HG02973 (cell line): ENCODE measurements at regions not wholly inside any gene's neighbourhood (a gene's known extent, or its start where the extent isn't known, plus 50 kb on each side); places are given as distances from the start of the nearest gene placed in this dataset.

Experiments
- ATAC-seq: cut with Tn5 transposase; IDR thresholded peaks from one replicate; pipeline ENCODE4 v1.9.1; 2021; ENCODE audit warnings: moderate library complexity; ENCODE audit not compliant: unreplicated experiment

DNA sequence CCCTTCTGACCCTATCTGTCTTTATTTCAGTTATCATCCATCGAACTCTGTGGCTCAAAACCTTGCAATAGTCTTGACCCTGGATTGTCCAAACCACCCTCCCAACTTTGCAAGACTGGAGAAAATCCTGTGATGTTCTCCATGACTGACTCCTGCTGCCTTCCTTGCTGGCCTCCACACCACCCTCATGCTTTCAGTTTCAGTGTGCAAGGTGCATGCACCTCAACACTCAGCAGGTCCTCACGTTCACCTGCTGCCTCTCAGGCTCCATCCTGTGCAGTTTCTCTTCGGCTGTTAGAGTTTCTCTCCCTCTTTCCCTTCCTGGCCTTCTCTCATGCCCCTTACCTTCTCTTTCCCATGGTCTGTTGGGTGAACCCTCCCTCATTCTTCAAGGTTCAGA is 59.4 kb upstream of the ASIC2 start:
- no peak for ATAC-seq

DNA sequence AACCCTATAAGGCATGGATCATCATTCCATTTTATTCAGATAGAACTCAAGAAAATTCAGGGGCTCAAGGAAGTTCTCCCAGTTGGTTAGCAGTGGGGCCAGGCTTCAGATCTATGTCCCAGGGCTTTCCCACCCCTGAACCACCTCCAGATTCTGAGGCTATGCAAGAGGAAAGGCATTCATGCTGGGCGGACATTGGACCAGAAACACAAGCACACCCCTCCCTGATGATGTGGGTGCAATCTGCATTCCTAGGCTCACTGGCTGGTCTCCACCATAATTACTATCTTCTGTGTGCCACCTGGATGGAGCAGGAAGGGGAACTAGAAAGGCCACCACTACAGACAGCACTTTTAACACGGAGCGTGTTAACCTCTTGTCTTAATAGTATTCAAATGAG is 63.2 kb upstream of the ASIC2 start:
- ATAC-seq: no peak

DNA sequence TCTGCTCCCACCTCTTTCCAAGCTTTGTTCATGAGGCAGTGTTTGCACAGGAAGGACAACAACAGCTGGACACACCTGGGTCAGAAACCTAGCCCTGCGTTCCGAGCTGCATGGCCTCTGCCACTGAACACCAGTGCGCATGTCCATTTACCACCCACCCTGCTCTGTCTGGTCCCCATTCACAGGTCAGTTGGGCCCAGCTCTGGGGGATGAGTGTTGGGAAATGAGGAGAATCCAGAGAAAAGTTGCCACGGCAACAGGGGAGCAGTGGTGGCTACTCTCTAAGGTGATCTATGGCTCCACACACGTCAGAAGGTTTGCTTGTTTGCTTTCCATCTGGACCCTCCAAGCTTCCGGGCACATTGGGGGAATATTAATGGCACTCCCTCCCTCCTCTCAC is 70.4 kb upstream of the ASIC2 start:
- no peak for ATAC-seq

DNA sequence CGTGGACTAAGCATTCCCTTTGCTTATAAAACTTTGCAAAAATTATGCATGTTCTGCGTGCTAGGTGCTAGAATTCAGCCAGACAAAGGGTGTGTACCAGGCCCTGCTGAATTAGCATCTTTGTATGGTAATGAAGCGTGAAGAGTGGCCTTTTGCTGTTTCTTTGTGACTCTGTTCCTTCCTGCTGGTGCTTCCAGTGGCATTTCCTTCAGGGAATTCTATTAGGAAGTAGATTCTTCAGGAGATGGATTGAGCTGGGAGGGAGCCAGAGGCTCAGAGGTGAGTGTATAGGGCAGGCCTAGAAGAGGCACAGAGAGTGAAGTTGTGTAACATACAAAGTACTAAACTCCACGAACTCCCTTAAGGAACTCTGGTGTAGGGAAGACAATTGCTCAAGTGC is 73.9 kb upstream of the ASIC2 start:
- ATAC-seq: no peak

DNA sequence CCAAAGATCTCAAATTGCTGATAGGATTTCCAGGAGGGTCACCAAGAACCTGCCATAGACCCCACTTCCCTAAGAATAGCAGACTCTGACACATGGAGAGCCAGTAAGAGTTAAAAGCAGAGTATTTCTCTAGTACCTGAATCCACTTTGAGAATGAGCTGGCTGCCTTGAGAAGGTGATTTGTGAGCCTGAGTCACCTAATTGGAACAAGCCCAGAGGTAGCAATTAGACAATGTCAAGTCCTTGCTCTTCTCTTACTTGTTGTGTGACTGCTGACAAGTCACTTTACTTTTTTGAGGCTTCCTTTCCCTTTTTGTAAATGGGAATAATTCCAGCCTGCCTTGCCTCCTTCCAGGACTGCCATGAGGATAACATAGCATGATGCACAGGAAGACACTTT is 76.1 kb upstream of the ASIC2 start:
- ATAC-seq: no peak

DNA sequence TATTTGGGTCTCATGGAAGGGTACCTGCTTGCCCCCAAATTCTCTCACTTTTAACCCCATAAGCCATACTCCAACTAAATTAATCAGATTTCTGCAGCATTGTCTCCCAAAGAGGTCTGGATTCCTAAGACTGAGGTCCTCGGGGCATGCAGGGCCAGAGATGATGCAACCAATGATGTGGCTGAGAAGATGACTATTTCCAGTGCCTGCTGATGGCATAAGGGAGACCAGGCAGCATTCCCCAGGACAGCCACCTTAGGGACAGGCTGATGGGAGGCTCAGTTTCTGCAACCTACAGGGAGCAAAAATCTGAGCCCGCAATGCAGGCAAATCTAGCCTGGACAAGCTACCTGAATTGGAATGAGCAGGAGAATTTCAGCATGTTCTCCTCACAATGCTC is 76.8 kb upstream of the ASIC2 start:
- no peak for ATAC-seq

DNA sequence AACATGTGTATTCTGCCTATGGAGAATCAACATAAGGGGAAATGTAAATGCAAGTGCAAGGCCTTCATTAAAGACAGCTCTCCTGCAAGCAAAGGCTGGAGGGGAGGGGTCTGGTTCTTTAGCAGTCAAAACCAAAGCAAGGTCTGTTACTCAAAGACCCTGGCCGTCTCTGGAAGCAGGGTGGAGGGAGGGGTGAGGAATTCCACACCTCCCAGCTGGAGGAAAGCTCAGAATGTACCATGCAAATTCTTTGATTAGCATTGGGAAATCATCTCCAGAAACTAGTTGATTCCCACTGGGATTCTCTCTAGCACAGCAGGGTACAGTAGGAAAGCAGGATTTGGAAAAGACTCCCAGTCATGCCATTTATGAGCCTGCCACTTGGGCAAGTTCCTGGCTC is 77.3 kb upstream of the ASIC2 start:
- ATAC-seq: no peak

DNA sequence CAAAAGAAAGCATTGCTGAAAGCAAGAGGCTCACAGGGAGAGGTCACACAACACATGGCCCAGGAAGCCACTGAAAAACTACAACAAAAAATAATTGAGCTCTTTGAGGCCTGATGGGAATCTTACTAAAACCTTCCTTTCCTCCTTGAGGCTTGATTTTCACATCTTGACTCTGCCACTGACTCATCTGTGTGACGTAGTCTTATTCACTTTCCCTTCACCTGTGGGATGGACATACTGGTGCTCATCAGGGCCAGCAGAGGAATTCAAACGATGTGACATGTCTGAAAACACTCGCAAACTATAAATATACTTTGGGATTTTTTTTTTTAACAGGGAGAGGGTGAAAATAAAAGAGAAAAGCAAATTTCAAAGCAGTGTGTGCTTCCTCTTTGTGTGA is 78.3 kb upstream of the ASIC2 start:
- ATAC-seq: no peak

DNA sequence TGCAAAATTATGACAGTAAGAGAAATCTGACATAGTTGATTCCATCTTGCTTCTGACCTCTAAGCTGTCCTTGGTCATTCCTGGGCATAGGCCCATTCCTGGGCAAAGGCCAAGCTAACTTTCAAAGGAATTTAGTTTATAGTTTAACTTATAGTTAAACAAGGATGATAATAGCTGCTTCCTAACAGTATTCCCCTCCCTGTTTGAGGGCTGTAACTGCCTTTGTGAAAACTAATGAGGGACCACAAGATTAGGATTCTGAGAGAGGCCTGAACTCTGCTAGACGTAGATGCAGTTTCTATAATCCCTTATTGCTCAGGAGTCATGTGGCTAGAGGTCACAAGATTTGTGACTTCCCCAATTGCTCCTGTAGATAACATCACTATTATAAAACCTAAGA is 80.2 kb upstream of the ASIC2 start:
- no peak for ATAC-seq

DNA sequence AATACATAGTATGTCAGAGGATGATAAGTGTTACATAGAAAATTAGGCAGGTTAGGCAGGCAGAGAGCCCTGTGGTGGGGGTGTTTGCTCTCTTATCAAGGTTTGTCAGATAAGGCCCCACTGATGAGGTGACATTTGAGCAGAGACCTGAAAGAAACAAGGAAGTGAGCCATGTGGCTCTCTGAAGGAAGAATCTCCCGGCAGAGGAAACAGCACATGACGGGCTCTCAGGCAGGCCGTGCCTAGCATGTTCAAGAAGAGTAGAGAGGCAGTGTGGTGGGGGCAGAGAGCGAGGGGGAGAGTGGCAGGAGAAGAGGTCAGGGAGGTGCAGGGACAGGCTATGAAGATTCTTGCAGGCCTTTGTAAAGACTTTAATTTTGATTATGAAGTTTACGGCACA is 82.0 kb upstream of the ASIC2 start:
- no peak for ATAC-seq

DNA sequence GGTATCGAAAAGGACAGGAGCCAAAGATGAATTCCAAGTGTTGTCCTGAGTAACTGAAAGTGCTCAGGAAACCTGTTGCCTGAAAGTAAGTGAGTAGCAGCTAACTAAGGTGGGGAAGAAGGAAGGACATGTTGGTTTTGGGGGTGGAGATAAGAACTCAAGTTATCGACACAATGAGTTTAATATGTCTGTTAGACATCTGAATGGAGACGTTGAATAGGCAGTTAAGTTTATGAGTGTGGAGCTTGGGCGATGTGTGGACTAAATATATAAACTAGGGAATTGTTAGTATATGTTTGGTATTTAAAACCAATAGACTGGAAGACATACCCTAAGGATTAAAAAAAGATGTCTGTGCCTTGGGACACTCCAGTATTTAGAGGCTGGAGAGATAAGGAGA is 82.7 kb upstream of the ASIC2 start:
- ATAC-seq: no peak

DNA sequence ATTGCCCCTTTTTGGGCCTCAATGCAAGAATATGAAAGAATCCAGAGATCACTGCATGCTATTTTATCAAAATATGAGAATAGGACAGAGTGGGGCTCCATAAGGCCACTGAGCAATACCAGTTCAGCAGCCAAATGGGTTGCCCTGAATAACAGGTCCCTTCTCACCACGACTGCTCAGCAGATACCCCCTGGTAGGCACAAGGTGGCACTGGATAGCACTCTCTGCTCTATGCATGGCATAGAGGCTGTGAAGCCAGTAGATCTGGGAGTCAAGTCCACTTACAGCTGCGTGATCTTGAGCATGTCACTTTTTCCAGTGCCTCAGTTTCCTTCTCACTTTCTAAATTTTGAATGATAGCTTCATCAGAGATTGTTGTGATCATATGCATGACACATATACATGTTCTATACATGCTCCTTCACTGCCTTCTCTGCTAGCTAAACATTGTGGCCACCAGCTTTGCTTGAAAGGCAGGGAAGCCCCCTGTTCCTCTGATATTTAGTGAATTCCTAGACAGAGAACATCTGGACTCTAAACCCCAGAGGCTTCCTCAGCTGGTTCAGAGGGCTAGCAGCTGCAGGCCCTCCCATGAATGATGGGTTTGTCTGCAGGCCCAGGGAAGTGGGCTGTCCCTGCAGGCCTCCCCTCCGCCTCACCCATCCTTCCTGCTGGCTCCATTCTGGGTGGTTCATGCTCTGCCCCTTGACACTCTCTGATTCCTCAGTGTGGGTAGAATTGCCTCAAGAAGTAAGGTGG is 84.9 kb upstream of the ASIC2 start:
- no peak for ATAC-seq

DNA sequence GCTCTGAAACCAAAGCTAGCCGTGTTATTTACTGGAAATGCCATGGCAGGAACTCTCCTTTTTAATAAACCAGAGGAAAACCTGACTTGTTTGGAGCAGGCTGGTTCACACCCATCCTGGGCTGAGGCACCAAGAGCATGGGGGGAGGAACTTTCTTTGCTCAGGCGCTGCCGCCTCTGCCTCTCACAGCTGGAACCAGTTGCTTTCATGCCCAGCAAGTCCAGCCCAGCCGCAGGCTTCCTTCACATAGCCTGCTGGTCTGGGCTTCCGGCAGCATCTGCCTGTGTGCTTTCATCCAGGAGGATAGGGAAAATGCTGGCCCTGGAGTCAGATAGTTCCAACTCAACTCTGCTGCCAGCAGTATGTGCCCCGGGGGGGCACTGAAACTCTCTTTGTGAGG is 88.1 kb upstream of the ASIC2 start:
- ATAC-seq: no peak

DNA sequence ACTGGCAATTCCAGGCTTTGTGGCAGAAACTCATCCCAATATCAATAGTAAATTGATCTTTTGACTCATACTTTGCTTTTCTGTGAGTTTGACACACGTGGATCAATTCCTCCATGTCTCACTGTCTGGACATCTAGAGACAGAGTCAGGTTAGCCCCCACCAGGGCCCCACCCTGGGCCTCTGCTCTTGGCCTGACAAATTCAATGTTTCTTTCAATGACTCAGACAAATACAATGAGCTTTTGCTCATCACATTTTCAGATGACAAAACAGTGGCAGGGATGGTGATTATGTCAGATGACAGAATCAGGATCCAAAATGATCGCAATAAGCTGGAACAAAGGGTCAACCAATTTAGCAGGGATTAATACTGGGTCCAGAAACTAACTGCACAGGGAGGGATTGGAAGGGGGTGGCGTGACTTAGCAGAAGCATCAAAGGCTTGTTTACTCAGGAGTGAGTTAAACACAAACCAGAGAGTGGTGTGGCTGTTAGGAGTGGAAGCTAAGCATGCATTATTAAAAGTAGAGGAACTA is 90.5 kb upstream of the ASIC2 start:
- no peak for ATAC-seq

DNA sequence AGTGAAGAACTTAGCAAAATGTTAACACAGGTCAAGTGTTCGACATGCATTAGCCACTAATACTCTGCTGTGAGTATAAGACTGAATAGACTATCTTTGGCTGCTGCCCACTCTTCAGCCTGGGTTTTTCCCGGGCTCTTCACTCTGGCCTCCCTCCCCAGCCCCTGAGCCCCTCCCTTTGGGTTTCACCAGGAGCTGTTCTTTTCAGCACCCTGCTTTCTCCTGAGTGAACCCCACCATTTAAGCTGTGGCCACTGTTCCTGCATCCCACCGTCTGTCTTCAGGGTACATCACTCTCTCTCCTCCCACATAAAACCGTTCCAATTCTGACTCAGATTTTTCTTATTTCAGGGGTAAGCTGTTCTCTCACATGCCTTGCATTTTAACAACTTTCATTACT is 92.0 kb upstream of the ASIC2 start:
- no peak for ATAC-seq

DNA sequence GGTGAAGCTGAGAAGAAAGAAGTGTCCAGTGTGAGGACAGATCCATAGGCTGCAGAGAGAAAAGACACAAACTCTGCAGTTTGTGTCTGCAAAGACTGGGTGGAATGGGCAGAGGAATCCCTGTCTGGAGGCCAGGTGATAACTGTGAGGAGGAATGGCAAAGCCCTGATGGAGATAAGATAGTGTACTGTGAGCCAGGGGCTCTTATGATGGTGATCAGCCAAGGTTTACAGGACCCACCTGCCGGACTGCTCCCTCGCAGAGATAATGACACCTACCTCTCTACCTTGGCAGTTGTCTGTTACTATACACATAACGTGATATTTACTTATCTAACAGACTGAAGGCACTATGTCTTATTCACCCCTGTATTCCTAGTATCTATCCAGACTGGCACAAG is 92.6 kb upstream of the ASIC2 start:
- ATAC-seq: no peak

DNA sequence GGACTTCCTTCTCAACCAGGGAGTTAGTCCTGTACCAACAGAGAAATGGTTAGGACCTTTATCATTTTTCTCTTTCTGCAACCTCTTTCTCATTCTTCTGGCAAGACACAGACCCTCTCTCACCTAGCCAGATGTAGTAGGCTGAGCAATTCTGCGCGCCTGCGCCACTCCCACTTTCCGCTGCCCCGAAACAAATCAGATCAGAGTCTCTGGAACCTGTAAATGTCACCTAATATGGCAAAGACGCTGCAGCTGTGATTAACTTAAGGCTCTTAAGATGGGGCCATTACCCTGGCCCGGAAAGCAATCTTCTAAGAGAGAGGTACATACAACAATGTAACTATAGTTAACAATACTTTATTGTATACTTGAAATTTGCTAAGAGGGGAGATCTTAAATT is 94.3 kb upstream of the ASIC2 start:
- no peak for ATAC-seq

DNA sequence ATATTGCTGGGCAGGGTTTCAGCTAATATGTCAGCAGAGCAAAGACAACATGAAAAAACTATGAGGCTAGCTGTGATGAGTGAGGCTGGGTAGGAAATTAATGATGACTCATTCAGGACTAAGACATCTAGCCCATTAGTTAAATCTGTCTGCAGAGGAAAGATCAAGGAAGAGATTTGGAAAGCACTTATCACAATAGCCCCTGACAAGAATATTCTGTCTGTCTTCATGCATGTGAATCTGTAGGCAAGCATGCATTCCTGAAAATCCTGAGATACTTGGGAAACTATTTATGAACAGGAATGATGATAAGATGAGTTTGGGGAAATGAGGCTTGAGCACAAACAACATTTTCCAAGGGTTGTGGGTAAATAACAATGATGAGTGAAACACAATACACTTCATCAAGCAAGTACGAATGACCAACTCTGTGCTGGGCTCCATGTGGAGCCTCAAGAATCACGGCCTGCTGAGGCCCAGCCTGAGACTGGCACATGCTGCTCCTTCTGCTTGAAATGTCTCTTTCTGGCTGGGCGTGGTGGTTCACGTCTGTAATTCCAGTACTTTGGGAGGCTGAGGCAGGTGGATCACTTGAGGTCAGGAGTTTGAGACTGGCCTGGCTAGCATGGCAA is 96.5 kb upstream of the ASIC2 start:
- no peak for ATAC-seq

DNA sequence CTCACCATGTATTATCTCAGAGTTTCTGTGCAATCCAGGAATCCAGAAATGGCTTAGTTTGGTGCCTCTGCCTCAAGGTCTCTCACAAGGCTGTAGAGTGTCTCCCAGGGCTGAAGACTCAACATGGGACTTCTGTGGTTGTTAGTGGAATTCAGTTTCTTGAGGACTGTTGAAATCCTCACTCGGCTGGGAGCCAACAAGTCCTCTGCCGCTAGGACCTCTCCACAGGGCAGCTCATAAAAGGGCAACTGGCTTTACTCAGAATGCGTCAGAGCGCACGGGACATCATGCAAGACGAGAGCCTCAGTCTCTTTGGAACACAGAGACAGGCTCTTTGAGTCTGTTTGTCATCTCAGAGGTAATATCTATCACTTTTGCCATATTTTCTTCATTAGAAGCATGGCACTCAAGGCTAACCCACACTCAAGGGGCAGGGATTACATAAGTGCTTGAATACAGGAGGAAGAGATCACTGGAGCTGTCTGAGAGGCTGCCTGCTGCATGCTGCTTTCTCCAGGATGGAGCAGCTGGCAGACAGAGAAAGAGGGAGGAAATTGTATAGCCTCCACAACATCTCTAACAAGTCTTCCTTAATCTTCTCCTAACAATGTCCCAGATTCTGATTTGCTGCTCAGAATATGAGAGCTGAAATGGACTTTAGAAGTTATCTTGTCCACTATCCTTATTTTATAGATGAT is 97.5 kb upstream of the ASIC2 start:
- ATAC-seq: no peak

DNA sequence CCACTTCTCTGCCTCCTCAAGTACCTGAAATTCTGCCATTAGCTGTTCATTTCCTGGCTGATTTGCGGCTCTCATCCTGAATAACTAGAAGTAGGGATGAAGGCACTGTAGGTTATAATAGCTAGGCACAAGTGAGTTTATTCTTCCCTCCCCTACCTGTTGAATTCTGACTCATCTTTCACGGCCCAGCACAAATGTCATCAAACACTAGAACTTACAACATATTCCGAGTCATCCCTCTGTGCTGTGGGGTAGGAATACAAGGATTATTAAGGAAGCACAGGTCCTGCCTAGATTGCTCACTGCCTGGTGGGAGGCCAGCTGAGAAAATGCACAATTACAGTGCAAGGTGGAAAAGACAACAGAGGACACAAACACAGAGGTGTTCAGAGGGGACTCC is 103.7 kb upstream of the ASIC2 start:
- no peak for ATAC-seq

DNA sequence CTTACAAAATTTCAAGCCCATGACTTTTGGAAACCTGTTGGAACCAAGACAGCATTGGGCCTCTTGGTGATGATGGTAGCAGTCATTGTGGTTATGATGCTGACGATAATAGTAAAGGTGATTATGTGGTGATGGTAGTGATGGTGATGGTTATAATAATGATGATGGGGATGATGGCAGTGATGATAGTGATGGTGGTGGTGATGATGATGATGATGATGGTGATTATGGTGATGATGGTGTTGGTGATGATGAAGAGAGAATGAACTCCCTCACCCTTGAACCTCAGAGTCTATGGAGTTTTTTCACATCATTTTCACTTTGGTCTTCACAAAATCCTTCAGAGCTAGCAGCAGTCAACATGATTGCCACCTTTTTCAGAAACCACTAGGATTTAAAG is 105.3 kb upstream of the ASIC2 start:
- ATAC-seq: no peak

DNA sequence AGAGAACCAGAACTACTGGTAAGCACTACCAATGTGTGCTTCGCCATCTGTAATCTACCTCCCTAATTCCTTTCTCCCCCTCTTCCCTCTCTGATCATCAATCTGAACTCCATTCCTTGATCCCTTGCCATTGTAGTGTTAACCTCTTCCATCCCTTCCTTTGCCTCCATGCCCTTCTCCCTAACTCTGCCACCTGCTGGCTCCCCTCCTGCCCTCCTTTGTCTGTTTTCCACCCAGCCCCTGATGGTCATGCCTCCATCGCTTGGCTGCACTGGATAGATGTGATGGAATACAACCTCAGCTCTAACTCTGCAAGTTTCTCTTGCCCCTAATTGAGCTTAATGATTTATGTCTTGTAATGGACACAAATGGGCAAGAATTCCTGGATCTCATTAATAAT is 108.2 kb upstream of the ASIC2 start:
- no peak for ATAC-seq
